ENCODE measurements at regions not wholly inside any gene's neighbourhood (a gene's known extent, or its start where the extent isn't known, plus 50 kb on each side); places are given as distances from the start of the nearest gene placed in this dataset.

- TF ChIP-seq, protein P1, sequence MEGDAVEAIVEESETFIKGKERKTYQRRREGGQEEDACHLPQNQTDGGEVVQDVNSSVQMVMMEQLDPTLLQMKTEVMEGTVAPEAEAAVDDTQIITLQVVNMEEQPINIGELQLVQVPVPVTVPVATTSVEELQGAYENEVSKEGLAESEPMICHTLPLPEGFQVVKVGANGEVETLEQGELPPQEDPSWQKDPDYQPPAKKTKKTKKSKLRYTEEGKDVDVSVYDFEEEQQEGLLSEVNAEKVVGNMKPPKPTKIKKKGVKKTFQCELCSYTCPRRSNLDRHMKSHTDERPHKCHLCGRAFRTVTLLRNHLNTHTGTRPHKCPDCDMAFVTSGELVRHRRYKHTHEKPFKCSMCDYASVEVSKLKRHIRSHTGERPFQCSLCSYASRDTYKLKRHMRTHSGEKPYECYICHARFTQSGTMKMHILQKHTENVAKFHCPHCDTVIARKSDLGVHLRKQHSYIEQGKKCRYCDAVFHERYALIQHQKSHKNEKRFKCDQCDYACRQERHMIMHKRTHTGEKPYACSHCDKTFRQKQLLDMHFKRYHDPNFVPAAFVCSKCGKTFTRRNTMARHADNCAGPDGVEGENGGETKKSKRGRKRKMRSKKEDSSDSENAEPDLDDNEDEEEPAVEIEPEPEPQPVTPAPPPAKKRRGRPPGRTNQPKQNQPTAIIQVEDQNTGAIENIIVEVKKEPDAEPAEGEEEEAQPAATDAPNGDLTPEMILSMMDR (IDR thresholded peaks at IDR 0.05; ENCODE audit: low read length) = no peak
- no peak for TF ChIP-seq EZH2 (IDR thresholded peaks at IDR 0.05; ENCODE audit: borderline replicate concordance, low read length)
These were observed 242.5 kb downstream of the RBM19 start for GRCh38 chr12:113723631-113724030.
